MCF 10A (cell line): ENCODE measurements at regions not wholly inside any gene's neighbourhood (a gene's known extent, or its start where the extent isn't known, plus 50 kb on each side); places are given as distances from the start of the nearest gene placed in this dataset.

Source experiments
- BruUV-seq: library from RNA; stranded (reverse); fragments of 400-500 nt; replicated peaks from 2 replicates; lab custom pipeline; 2021; lab: Mats Ljungman, UMichigan
- CTCF ChIA-PET: fragments of 300-600 bp; sonication (Branson Sonifier 250); formaldehyde crosslinking; extraction: SDS; loops from one replicate; lab custom pipeline; 2021; ENCODE audit warnings: antibody characterized with exemption, inconsistent platforms; lab: Yijun Ruan, JAX
- POLR2A ChIA-PET: fragments of 300-600, 350-650 bp; sonication (Branson Sonifier 250); formaldehyde crosslinking; extraction: SDS; loops from one replicate; lab custom pipeline; 2020; ENCODE audit warnings: antibody characterized with exemption, inconsistent platforms; lab: Yijun Ruan, JAX
- DNase-seq: peaks from one replicate; pipeline ENCODE4 v3.0.0-alpha.2; 2018; ENCODE audit not compliant: unreplicated experiment
- H3K27ac Mint-ChIP-seq: one replicate; pipeline ENCODE4 v1.8.0; 2022; ENCODE audit warnings: mild to moderate bottlenecking, low read depth, mixed read lengths; ENCODE audit not compliant: unreplicated experiment
- H3K27me3 Mint-ChIP-seq: one replicate; pipeline ENCODE4 v1.8.0; 2022; ENCODE audit warnings: mixed read lengths; ENCODE audit not compliant: insufficient read depth, unreplicated experiment
- H3K36me3 Mint-ChIP-seq: one replicate; pipeline ENCODE4 v1.8.0; 2022; ENCODE audit warnings: mild to moderate bottlenecking, moderate library complexity, mixed read lengths; ENCODE audit not compliant: insufficient read depth, unreplicated experiment
- H3K4me1 Mint-ChIP-seq: one replicate; pipeline ENCODE4 v1.8.0; 2022; ENCODE audit warnings: mixed read lengths; ENCODE audit not compliant: insufficient read depth, unreplicated experiment
- H3K4me3 Mint-ChIP-seq: one replicate; pipeline ENCODE4 v1.8.0; 2022; ENCODE audit warnings: mild to moderate bottlenecking, moderate library complexity, mixed read lengths; ENCODE audit not compliant: unreplicated experiment
- H3K9me3 Mint-ChIP-seq: one replicate; pipeline ENCODE4 v1.8.0; 2022; ENCODE audit warnings: mixed read lengths; ENCODE audit not compliant: unreplicated experiment
- intact Hi-C: fragments of 100-400 bp; cut with micrococcal nuclease; formaldehyde crosslinking; loops from 2 replicates; pipeline ENCODE4 v1.14.1; 2022
- TF ChIP-seq, protein P1 (sequence below): fragments of 200-600 bp; IDR thresholded peaks from one replicate; pipeline ENCODE4 v1.8.0; 2022; ENCODE audit warnings: antibody characterized with exemption, mild to moderate bottlenecking; ENCODE audit not compliant: unreplicated experiment

DNA sequence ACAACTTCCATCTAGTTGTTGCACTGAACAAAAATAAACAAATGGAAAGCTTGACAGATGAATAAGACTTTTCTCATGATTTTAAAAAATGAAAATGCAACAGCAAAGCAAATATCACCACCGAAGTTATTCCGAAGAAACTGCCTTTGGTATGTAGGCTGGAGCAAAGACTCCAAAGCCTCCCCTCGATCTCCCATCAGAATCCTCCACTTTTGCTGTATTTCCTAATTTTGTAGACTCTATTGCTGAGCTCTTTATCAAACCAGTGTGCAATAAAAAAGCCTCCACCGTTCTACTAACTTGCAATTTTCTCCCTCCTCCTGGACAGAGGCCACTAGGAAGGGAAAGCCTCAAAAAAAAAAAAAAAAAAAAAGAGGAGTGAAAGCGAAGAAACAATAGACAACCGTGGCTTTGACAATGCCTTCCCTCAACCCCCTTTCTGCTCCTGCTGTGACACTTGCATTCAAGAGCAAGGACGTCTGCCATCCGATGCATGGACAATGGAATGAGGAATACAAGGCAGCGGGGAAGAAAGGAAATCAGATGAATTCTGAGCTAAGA, 190.9 kb upstream of the BLID start:
- Mint-ChIP-seq H3K27me3 (no peaks in the 10 kb centered on the region), H3K4me1 (no peaks in the 10 kb centered on the region), H3K27ac (no peak overlapping the region), H3K36me3 (peaks cover 11% of the 10 kb centered on the region), H3K4me3 (no peak overlapping the region), H3K9me3 (no peaks in the 10 kb centered on the region)
- no peak for DNase-seq
- intact Hi-C loops, result no loop called here
- POLR2A ChIA-PET, result interaction anchor here (0.7 to 0.9 kb wide), 3 partner anchors 14 to 58 kb away, joined by 3 to 5 read pairs (median 3); no protein-coding TSS in a partner anchor
- CTCF ChIA-PET, result no interaction called here
- TF ChIP-seq, protein P1, sequence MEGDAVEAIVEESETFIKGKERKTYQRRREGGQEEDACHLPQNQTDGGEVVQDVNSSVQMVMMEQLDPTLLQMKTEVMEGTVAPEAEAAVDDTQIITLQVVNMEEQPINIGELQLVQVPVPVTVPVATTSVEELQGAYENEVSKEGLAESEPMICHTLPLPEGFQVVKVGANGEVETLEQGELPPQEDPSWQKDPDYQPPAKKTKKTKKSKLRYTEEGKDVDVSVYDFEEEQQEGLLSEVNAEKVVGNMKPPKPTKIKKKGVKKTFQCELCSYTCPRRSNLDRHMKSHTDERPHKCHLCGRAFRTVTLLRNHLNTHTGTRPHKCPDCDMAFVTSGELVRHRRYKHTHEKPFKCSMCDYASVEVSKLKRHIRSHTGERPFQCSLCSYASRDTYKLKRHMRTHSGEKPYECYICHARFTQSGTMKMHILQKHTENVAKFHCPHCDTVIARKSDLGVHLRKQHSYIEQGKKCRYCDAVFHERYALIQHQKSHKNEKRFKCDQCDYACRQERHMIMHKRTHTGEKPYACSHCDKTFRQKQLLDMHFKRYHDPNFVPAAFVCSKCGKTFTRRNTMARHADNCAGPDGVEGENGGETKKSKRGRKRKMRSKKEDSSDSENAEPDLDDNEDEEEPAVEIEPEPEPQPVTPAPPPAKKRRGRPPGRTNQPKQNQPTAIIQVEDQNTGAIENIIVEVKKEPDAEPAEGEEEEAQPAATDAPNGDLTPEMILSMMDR, result no peak
- BruUV-seq, result no TSS peak

DNA sequence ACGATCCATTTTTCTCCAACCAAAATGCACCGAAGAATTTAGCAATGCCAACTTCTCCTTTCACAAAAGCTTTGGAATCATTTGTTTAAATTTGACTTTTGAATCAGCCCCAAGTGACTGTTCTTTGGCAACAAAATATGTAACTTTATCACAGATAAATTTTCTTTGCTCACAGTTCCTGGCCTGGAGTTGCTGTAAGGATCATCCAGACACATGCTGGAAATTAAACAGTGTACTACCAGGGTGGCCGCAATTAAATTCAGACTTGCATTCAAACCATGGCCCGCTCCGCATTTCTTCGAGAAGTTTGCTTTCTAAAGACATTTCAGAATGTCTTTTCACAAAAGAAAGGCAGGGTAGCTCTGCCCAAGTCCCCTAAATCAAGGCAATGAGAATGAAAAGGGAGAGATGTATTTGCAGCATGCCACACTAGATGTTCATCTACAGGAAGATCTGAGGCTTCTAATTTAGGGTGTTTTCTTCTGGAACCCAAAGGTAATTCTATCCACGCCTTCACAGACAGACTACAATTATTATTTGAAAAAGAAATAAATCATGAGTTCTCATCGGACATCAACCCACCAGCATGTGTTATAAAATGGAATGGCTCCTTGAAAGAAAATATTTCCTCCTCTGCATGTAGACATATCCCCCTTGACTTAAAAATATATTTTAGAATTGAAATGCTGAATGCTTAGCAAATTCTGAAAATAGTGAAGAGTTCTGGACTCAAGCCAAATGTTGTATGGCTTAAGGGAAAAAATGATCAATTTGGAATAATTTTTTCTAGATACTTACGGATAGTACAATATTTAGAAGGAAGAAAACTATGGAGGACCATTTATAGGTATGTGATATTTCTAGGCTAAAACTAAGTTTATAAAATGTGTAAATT, 189.7 kb upstream of the BLID start:
- POLR2A ChIA-PET, result interaction anchor here (0.7 kb wide), 2 partner anchors 14 to 57 kb away, joined by 3 to 5 read pairs; no protein-coding TSS in a partner anchor
- TF ChIP-seq, protein P1, result no peak
- peaks cover 15% of the 10 kb centered on the region for H3K36me3 Mint-ChIP-seq
- DNase-seq, result no peak
- no peak overlapping the region for H3K4me3 Mint-ChIP-seq
- intact Hi-C loops, result no loop called here
- CTCF ChIA-PET, result no interaction called here
- no peak overlapping the region for H3K27ac Mint-ChIP-seq
- no TSS peak for BruUV-seq
- no peaks in the 10 kb centered on the region for H3K9me3 Mint-ChIP-seq
- no peaks in the 10 kb centered on the region for H3K27me3 Mint-ChIP-seq
- H3K4me1 Mint-ChIP-seq, result no peaks in the 10 kb centered on the region

DNA sequence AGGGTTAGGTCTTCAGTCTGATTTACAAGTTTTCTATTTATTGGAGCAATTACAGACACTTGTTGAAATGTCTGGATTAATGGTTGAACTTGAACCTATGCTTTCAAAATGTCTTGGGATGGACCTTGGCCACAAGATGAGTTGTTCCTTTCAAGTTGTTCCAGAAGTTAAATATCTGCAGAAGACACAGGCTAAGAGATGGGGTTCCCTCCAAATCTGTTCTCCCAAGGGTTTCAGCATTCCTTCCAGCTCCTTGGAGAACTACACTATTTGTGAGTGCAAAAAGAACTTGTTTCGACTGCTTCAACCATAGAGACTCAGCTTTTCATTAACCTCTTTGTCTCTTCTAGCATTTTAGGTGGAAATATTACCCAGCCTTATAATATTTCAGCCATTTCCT, 189.0 kb upstream of the BLID start:
- intact Hi-C loops, result no loop called here
- peaks cover 6% of the 10 kb centered on the region for H3K9me3 Mint-ChIP-seq
- no peak for DNase-seq
- H3K4me1 Mint-ChIP-seq, result no peaks in the 10 kb centered on the region
- peaks cover 17% of the 10 kb centered on the region for H3K36me3 Mint-ChIP-seq
- H3K27me3 Mint-ChIP-seq, result no peaks in the 10 kb centered on the region
- no peak overlapping the region for H3K4me3 Mint-ChIP-seq
- BruUV-seq, result no TSS peak
- ChIA-PET POLR2A (no interaction called here), CTCF (no interaction called here)
- TF ChIP-seq, protein P1, result no peak
- no peak overlapping the region for H3K27ac Mint-ChIP-seq

DNA sequence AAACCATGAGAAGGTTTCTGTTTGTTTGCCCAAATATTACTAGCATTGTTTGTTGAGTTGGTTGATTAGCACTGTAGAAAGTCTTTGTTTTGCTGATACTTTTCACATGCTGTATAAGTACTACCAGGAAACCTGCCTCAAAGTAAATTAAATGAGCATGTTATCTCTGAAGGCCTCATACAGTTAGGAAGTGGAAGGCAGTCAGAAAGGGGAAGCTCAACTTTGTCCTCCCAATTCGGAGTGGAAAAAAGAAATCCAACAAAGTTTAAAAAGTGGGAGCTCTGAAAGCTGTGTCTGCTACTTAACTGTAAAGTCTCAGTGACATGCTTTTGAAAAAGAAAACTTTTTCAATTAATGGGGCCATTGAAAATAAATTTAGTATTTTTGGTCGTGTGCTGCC, 188.3 kb upstream of the BLID start:
- Mint-ChIP-seq H3K9me3 (peaks cover 13% of the 10 kb centered on the region), H3K4me1 (no peaks in the 10 kb centered on the region), H3K36me3 (peaks cover 15% of the 10 kb centered on the region), H3K4me3 (no peak overlapping the region), H3K27ac (no peak overlapping the region), H3K27me3 (no peaks in the 10 kb centered on the region)
- CTCF ChIA-PET, result no interaction called here
- POLR2A ChIA-PET, result no interaction called here
- DNase-seq, result no peak
- TF ChIP-seq, protein P1, result no peak
- no TSS peak for BruUV-seq
- intact Hi-C loops, result no loop called here
